Loucy (cell line): ENCODE measurements at regions not wholly inside any gene's neighbourhood (a gene's known extent, or its start where the extent isn't known, plus 50 kb on each side); places are given as distances from the start of the nearest gene placed in this dataset.

Experiments used
- H2AFZ ChIP-seq: fragments of 200-600 bp; sonication (generic); 2 replicates; pipeline ENCODE4 v1.6.0; 2016; ENCODE audit warnings: antibody characterized with exemption, mild to moderate bottlenecking, low read length, moderate library complexity
- H3F3A ChIP-seq: fragments of 200-600 bp; 2 replicates; pipeline ENCODE4 v1.6.0; 2016; ENCODE audit warnings: antibody characterized with exemption, low read depth, mild to moderate bottlenecking
- H3K27me3 ChIP-seq: fragments of 200-600 bp; sonication (generic); 2 replicates; pipeline ENCODE4 v1.6.1; 2014; ENCODE audit warnings: low read length, mild to moderate bottlenecking; ENCODE audit not compliant: insufficient read depth, poor library complexity, severe bottlenecking
- H3K36me3 ChIP-seq: fragments of 200-600 bp; sonication (generic); 2 replicates; pipeline ENCODE4 v1.6.1; 2016; ENCODE audit warnings: low read length; ENCODE audit not compliant: insufficient read depth
- H3K4me1 ChIP-seq: fragments of 200-600 bp; sonication (generic); 2 replicates; pipeline ENCODE4 v1.5.1; 2014; ENCODE audit warnings: low read length, mild to moderate bottlenecking; ENCODE audit not compliant: insufficient read depth, poor library complexity, severe bottlenecking
- H3K4me2 ChIP-seq: fragments of 200-600 bp; sonication (generic); 2 replicates; pipeline ENCODE4 v1.6.0; 2014; ENCODE audit warnings: antibody characterized with exemption, low read length, low read depth, mild to moderate bottlenecking; ENCODE audit not compliant: poor library complexity, severe bottlenecking
- H3K4me3 ChIP-seq: fragments of 200-600 bp; sonication (generic); 2 replicates; pipeline ENCODE4 v1.5.1; 2014; ENCODE audit warnings: low read length, mild to moderate bottlenecking, mixed read lengths; ENCODE audit not compliant: poor library complexity, severe bottlenecking
- H3K79me2 ChIP-seq: fragments of 200-600 bp; sonication (generic); 2 replicates; pipeline ENCODE4 v1.6.1; 2014; ENCODE audit warnings: low read length; ENCODE audit not compliant: insufficient read depth
- H3K9ac ChIP-seq: fragments of 200-600 bp; sonication (generic); 2 replicates; pipeline ENCODE4 v1.6.0; 2014; ENCODE audit warnings: mild to moderate bottlenecking, low read depth, low read length, moderate library complexity; ENCODE audit not compliant: poor library complexity, severe bottlenecking
- H3K9me2 ChIP-seq: fragments of 200-600 bp; sonication (generic); replicated peaks from 2 replicates; pipeline ENCODE4 v1.6.1; 2016; ENCODE audit warnings: low read depth, low read length, mixed read lengths
- H3K9me3 ChIP-seq: fragments of 200-600 bp; sonication (generic); 2 replicates; pipeline ENCODE4 v1.6.1; 2014; ENCODE audit warnings: mild to moderate bottlenecking, antibody characterized with exemption, low read length, low read depth; ENCODE audit not compliant: insufficient read depth
- H4K20me1 ChIP-seq: fragments of 200-600 bp; sonication (generic); 2 replicates; pipeline ENCODE4 v1.6.0; 2014; ENCODE audit warnings: antibody characterized with exemption, low read length, mild to moderate bottlenecking; ENCODE audit not compliant: insufficient read depth, poor library complexity, severe bottlenecking
- CTCF ChIP-seq: fragments of 200-600 bp; sonication (generic); conservative IDR thresholded peaks from 2 replicates; pipeline ENCODE4 v1.5.1; 2014; ENCODE audit warnings: mild to moderate bottlenecking, antibody characterized with exemption, low read length
- EZH2phosphoT487 ChIP-seq: fragments of 200-600 bp; IDR thresholded peaks from 2 replicates; pipeline ENCODE4 v1.6.1; 2018; ENCODE audit warnings: antibody characterized with exemption, mild to moderate bottlenecking, moderate library complexity, borderline replicate concordance

- no peaks in the 10 kb centered on the region for H3K9me2 ChIP-seq
- no peaks in the 10 kb centered on the region for H4K20me1 ChIP-seq
- H3K27me3 ChIP-seq, result no peaks in the 10 kb centered on the region
- no peaks in the 10 kb centered on the region for H3F3A ChIP-seq
- no peak overlapping the region for H3K4me2 ChIP-seq
- H3K9me3 ChIP-seq, result no peaks in the 10 kb centered on the region
- H3K9ac ChIP-seq, result no peak overlapping the region
- no peak overlapping the region for H3K4me3 ChIP-seq
- H3K4me1 ChIP-seq, result no peaks in the 10 kb centered on the region
- no peak for TF ChIP-seq CTCF
- TF ChIP-seq EZH2phosphoT487, result no peak
- H3K36me3 ChIP-seq, result no peaks in the 10 kb centered on the region
- H3K79me2 ChIP-seq, result no peaks in the 10 kb centered on the region
- no peak overlapping the region for H2AFZ ChIP-seq
Measured at GRCh38 chr12:131500564-131500963, 210.3 kb upstream of the SFSWAP start.

GRCh38 chr12:131505561-131505960, 205.3 kb upstream of the SFSWAP start:
- TF ChIP-seq EZH2phosphoT487, result no peak
- TF ChIP-seq CTCF, result no peak
- no peaks in the 10 kb centered on the region for H4K20me1 ChIP-seq
- H3K36me3 ChIP-seq, result no peaks in the 10 kb centered on the region
- H3K4me3 ChIP-seq, result no peak overlapping the region
- no peaks in the 10 kb centered on the region for H3K9me3 ChIP-seq
- H3K9ac ChIP-seq, result no peak overlapping the region
- no peaks in the 10 kb centered on the region for H3F3A ChIP-seq
- no peak overlapping the region for H3K4me2 ChIP-seq
- no peaks in the 10 kb centered on the region for H3K27me3 ChIP-seq
- no peaks in the 10 kb centered on the region for H3K79me2 ChIP-seq
- H3K4me1 ChIP-seq, result peaks cover under 1% of the 10 kb centered on the region
- H3K9me2 ChIP-seq, result no peaks in the 10 kb centered on the region
- no peak overlapping the region for H2AFZ ChIP-seq

- TF ChIP-seq CTCF (no peak), EZH2phosphoT487 (no peak)
- Histone ChIP-seq H3K4me3 (no peak overlapping the region), H3K9ac (no peak overlapping the region), H4K20me1 (no peaks in the 10 kb centered on the region), H3K36me3 (no peaks in the 10 kb centered on the region), H2AFZ (no peak overlapping the region), H3F3A (no peaks in the 10 kb centered on the region), H3K9me3 (no peaks in the 10 kb centered on the region), H3K9me2 (no peaks in the 10 kb centered on the region), H3K79me2 (no peaks in the 10 kb centered on the region), H3K4me2 (no peak overlapping the region), H3K27me3 (no peaks in the 10 kb centered on the region), H3K4me1 (peaks cover 9% of the 10 kb centered on the region)
Measured at GRCh38 chr12:131506426-131506825, 204.5 kb upstream of the SFSWAP start.
